ENCODE measurements at regions not wholly inside any gene's neighbourhood (a gene's known extent, or its start where the extent isn't known, plus 50 kb on each side); places are given as distances from the start of the nearest gene placed in this dataset.
A peak's percentile ranks its signal among the peaks of the same experiment; 100 is the strongest.

DNA sequence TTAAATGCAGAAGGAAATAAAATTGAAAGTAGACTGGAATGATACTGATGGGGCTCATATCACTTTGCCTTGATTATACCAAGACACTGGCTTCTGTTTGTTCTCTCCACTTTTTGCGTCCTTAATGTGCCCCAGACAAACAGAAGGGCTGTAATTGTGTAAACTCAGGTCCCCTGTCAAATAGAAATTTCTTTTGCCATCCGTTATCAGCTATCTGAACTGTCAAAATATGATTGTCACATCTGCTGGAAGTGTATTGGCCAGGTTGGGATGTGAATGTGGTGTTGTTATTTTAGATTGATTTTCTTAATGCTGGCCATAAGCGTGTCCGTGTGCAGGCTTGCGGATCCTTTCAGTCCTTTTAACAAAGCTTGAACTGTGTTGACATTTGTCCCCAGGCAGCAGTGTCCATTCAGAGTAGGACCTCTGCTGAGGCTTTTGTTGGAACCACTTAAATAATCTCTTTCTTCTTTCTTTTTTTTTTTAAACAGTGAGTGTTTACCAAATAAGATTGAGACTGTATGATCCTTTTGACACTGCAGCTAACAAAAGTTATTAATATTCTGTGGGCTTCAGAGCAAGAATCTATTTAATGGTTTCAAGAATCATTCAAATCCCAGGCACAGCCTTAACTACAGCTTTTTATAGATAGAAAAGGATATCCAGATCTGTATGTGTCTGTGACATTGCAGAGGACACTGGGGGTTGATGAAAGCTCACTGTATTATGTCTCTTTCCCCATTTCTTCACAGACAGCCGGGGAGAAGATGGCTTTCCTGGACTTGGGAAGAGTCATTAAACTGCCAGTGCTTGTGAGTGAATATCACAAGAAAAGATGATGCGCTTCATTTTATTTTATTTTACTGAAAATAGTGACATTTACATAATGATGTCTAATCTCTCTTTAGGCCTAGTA, 171.7 kb downstream of the ZNF608 start:
- TF ChIP-seq, protein P1, sequence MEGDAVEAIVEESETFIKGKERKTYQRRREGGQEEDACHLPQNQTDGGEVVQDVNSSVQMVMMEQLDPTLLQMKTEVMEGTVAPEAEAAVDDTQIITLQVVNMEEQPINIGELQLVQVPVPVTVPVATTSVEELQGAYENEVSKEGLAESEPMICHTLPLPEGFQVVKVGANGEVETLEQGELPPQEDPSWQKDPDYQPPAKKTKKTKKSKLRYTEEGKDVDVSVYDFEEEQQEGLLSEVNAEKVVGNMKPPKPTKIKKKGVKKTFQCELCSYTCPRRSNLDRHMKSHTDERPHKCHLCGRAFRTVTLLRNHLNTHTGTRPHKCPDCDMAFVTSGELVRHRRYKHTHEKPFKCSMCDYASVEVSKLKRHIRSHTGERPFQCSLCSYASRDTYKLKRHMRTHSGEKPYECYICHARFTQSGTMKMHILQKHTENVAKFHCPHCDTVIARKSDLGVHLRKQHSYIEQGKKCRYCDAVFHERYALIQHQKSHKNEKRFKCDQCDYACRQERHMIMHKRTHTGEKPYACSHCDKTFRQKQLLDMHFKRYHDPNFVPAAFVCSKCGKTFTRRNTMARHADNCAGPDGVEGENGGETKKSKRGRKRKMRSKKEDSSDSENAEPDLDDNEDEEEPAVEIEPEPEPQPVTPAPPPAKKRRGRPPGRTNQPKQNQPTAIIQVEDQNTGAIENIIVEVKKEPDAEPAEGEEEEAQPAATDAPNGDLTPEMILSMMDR (IDR thresholded peaks at IDR 0.05; ENCODE audit: unreplicated experiment in 3 of 3): no peak
- Mint-ChIP-seq H3K9me3 (no peaks in the 10 kb centered on the region), H3K36me3 (ENCODE audit: low read depth) (no peaks in the 10 kb centered on the region), H3K4me3 (no peak overlapping the region), H3K27ac (no peak overlapping the region), H3K27me3 (ENCODE audit: low read depth) (no peaks in the 10 kb centered on the region), H3K4me1 (peaks cover 16% of the 10 kb centered on the region)

DNA sequence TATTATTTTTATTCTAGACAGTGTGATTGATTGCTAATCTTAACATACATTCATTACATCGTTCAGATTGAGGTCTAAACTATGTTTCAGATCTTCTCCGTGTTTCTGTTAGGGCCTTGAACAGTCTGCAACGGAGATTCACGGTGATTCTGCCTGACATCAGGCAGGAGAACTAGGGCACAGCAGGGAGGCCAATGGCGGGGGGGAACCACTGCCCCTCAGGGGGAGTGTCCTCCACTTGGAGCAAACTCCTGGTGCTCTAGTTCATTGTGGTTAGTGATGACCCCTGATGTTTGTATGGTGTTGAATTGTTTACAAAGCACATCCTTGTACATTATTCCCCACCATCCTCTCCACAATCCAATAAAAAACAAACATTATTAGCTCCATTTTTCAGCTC, 173.5 kb downstream of the ZNF608 start:
- H3K27ac Mint-ChIP-seq: no peak overlapping the region
- H3K4me1 Mint-ChIP-seq: peaks cover 16% of the 10 kb centered on the region
- TF ChIP-seq, protein P1 (IDR thresholded peaks at IDR 0.05; ENCODE audit: unreplicated experiment in 3 of 3): no peak
- no peaks in the 10 kb centered on the region for H3K27me3 Mint-ChIP-seq (ENCODE audit: low read depth)
- no peak overlapping the region for H3K4me3 Mint-ChIP-seq
- H3K36me3 Mint-ChIP-seq (ENCODE audit: low read depth): no peaks in the 10 kb centered on the region
- H3K9me3 Mint-ChIP-seq: peaks cover 4% of the 10 kb centered on the region

DNA sequence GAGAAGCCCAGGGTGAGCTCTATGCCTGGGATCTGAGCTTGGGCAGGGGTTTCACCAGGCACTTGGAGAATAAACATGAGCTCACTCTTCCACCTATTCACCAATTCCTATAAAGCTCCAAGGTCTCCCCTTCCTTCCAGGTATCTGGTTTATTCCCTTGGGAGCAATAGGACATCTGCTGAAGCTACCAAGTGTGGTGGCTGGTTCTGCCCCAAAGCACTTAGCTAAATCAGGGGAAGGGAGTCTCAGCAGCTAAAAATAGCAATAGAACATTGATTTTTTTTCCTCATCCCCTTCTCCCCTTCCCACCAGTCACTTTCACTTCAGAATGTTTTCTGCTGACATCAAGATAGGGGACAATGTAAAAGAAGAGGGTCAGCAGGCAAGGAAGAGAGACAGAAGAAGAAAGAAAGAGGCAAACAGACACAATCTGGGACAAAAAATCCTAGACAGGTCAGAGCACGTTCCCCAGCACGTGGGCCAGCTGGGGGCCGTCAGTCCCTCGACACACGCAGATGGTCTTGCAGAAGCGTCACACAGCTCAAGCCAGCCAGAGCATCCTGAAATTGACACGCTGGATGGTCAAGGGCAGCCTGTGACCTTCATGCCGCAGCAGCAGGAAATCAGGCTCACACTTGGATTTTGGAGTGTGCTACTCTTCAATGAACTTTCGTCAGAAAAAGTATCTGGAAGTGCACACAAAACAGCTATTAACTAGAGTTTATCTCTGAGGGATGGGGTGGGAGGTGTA, 176.0 kb downstream of the ZNF608 start:
- Mint-ChIP-seq H3K4me3 (no peak overlapping the region), H3K27me3 (ENCODE audit: low read depth) (no peaks in the 10 kb centered on the region), H3K9me3 (peaks cover 4% of the 10 kb centered on the region), H3K36me3 (ENCODE audit: low read depth) (no peaks in the 10 kb centered on the region), H3K4me1 (peaks cover 16% of the 10 kb centered on the region), H3K27ac (peak overlapping the region in 1 of 3 experiments; percentile 8)
- TF ChIP-seq, protein P1 (IDR thresholded peaks at IDR 0.05; ENCODE audit: unreplicated experiment in 3 of 3): no peak

DNA sequence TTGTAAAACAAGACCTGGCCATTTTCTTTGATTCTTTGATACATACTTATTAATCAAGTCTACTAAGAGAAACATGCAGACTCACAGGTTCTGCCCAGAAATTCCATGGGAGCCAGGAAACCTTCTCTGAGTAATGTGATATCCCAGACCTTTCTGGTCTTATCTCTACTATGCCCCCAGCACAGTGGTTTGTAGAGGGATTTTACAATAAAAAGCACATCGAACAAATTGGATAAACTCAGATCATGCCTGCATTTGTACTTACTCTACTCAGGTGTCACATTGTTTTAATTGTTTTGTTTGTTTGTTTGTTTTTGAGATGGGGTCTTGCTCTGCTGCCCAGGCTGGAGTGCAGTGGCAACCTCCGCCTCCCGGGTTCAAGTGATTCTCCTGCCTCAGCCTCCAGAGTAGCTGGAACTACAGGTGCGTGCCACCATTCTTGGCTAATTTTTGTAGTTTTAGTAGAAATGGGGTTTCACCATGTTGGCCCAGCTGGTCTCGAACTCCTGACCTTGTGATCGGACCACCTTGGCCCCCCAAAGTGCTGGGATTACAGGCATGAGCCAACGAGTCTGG, 179.5 kb downstream of the ZNF608 start:
- no peaks in the 10 kb centered on the region for H3K36me3 Mint-ChIP-seq (ENCODE audit: low read depth)
- TF ChIP-seq, protein P1 (IDR thresholded peaks at IDR 0.05; ENCODE audit: unreplicated experiment in 3 of 3): no peak
- H3K27me3 Mint-ChIP-seq (ENCODE audit: low read depth): no peaks in the 10 kb centered on the region
- no peak overlapping the region for H3K27ac Mint-ChIP-seq
- no peak overlapping the region for H3K4me3 Mint-ChIP-seq
- peaks cover 8% of the 10 kb centered on the region for H3K4me1 Mint-ChIP-seq
- peaks cover 4% of the 10 kb centered on the region for H3K9me3 Mint-ChIP-seq

DNA sequence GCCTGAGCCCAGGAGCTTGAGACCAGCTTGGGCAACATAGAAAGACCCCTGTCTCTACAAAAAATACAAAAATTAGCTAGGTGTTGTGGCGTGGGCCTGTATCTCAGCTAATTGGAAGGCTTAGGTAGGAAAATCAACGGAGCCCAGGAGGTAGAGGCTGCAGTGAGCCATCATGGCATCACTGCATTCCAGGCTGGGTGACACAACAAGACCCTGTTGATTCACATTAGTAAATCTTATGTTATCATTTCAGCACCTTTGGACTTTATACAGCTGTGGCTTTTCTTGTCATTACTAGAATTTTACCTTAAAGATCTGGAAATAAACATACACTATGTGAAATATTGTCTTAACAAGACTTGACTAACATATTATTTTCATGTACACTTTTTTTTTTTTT, 185.0 kb downstream of the ZNF608 start:
- Mint-ChIP-seq H3K27me3 (ENCODE audit: low read depth) (no peaks in the 10 kb centered on the region), H3K36me3 (ENCODE audit: low read depth) (no peaks in the 10 kb centered on the region), H3K9me3 (no peaks in the 10 kb centered on the region), H3K27ac (no peak overlapping the region), H3K4me1 (no peaks in the 10 kb centered on the region), H3K4me3 (no peak overlapping the region)
- TF ChIP-seq, protein P1 (IDR thresholded peaks at IDR 0.05; ENCODE audit: unreplicated experiment in 3 of 3): no peak

Measured in nephron (organoid).